Thoracic aorta (tissue), 2 donors: ENCODE measurements at regions not wholly inside any gene's neighbourhood (a gene's known extent, or its start where the extent isn't known, plus 50 kb on each side); places are given as distances from the start of the nearest gene placed in this dataset.

Experiments used
- ATAC-seq: fragments of 150-250 bp; one replicate; pipeline ENCODE4 v1.8.0; 2017; ENCODE audit warnings: low read depth; ENCODE audit not compliant: insufficient number of reproducible peaks, low FRiP score
- DNase-seq: peaks from one replicate; pipeline ENCODE4 v3.0.0-alpha.2; 2020; ENCODE audit warnings: low spot score
- H3K27ac ChIP-seq, 2 donors: fragments of 200-600 bp; sonication (generic); 1 replicate in 1 of 2; 2 replicates in 1 of 2; pipeline ENCODE4 v1.5.1; 2016; ENCODE audit warnings: mild to moderate bottlenecking in 2 of 2, moderate library complexity in 2 of 2
- H3K27me3 ChIP-seq: fragments of 200-600 bp; sonication (generic); replicated peaks from 2 replicates; pipeline ENCODE4 v1.6.0; 2016; ENCODE audit warnings: mild to moderate bottlenecking; ENCODE audit not compliant: insufficient read depth
- H3K36me3 ChIP-seq: fragments of 200-600 bp; sonication (generic); one replicate; pipeline ENCODE4 v1.5.1; 2016
- H3K4me1 ChIP-seq, 2 donors: fragments of 200-600 bp; sonication (generic); 1 replicate in 1 of 2; 2 replicates in 1 of 2; pipeline versions ENCODE4 v1.5.1 to v1.6.0; 2016; ENCODE audit warnings: low read depth in 2 of 2, mild to moderate bottlenecking in 1 of 2; ENCODE audit not compliant: control insufficient read depth in 1 of 2
- H3K4me3 ChIP-seq: fragments of 200-600 bp; sonication (generic); 2 replicates; pipeline ENCODE4 v1.5.1; 2016; ENCODE audit warnings: mild to moderate bottlenecking
- H3K9me3 ChIP-seq: fragments of 200-600 bp; sonication (generic); 2 replicates; pipeline ENCODE4 v1.5.1; 2016
- CTCF ChIP-seq: fragments of 200-600 bp; sonication (generic); IDR thresholded peaks from one replicate; pipeline ENCODE4 v1.5.1; 2019; ENCODE audit warnings: antibody characterized with exemption

- Histone ChIP-seq H3K4me3 (no peak overlapping the region), H3K27me3 (no peaks in the 10 kb centered on the region), H3K27ac (no peak overlapping the region), H3K36me3 (no peaks in the 10 kb centered on the region), H3K9me3 (peaks cover 4% of the 10 kb centered on the region), H3K4me1 (no peaks in the 10 kb centered on the region)
- ATAC-seq (no peak), DNase-seq (no peak)
- no peak for TF ChIP-seq CTCF
Observed at GRCh38 chr2:200052627-200053026, 97.2 kb downstream of the MAIP1 start.

- Histone ChIP-seq H3K27ac (no peak overlapping the region), H3K36me3 (no peaks in the 10 kb centered on the region), H3K4me3 (no peak overlapping the region), H3K4me1 (no peaks in the 10 kb centered on the region), H3K9me3 (peaks cover 4% of the 10 kb centered on the region), H3K27me3 (no peaks in the 10 kb centered on the region)
- ATAC-seq (no peak), DNase-seq (no peak)
- no peak for TF ChIP-seq CTCF
Observed at GRCh38 chr2:200054681-200055468, 99.5 kb downstream of the MAIP1 start.

GRCh38 chr2:200056105-200056504 lies 100.7 kb downstream of the MAIP1 start:
- DNase-seq: no peak
- H3K27me3 ChIP-seq: no peaks in the 10 kb centered on the region
- H3K4me3 ChIP-seq: no peak overlapping the region
- no peaks in the 10 kb centered on the region for H3K36me3 ChIP-seq
- no peak for ATAC-seq
- peaks cover 4% of the 10 kb centered on the region for H3K9me3 ChIP-seq
- no peaks in the 10 kb centered on the region for H3K4me1 ChIP-seq
- TF ChIP-seq CTCF: no peak
- H3K27ac ChIP-seq: no peak overlapping the region

GRCh38 chr2:200063155-200063554 lies 107.8 kb downstream of the MAIP1 start:
- Histone ChIP-seq H3K27ac (no peak overlapping the region), H3K4me1 (no peaks in the 10 kb centered on the region), H3K36me3 (no peaks in the 10 kb centered on the region), H3K27me3 (no peaks in the 10 kb centered on the region), H3K4me3 (no peak overlapping the region), H3K9me3 (no peaks in the 10 kb centered on the region)
- ATAC-seq (no peak), DNase-seq (no peak)
- TF ChIP-seq CTCF: no peak

GRCh38 chr2:200064879-200065278 lies 109.5 kb downstream of the MAIP1 start:
- Histone ChIP-seq H3K9me3 (no peaks in the 10 kb centered on the region), H3K27me3 (no peaks in the 10 kb centered on the region), H3K4me3 (no peak overlapping the region), H3K36me3 (no peaks in the 10 kb centered on the region), H3K27ac (no peak overlapping the region), H3K4me1 (no peaks in the 10 kb centered on the region)
- no peak for TF ChIP-seq CTCF
- DNase-seq: no peak
- no peak for ATAC-seq
